ENCODE measurements at regions not wholly inside any gene's neighbourhood (a gene's known extent, or its start where the extent isn't known, plus 50 kb on each side); places are given as distances from the start of the nearest gene placed in this dataset.

- TF ChIP-seq CTCF (IDR thresholded peaks at IDR 0.05; ENCODE audit: poor library complexity, severe bottlenecking) (no peak), POLR2AphosphoS5 (IDR thresholded peaks at IDR 0.05) (no peak), EP300 (conservative IDR thresholded peaks at IDR 0.05; ENCODE audit: poor library complexity, severe bottlenecking) (no peak), REST (IDR thresholded peaks at IDR 0.05; ENCODE audit: borderline replicate concordance) (no peak), EZH2 (IDR thresholded peaks at IDR 0.05; ENCODE audit: borderline replicate concordance, insufficient read depth, low read length, poor library complexity, severe bottlenecking) (no peak), RAD21 (conservative IDR thresholded peaks at IDR 0.05) (no peak)
These were observed 529.4 kb downstream of the PCDH17 start for GRCh38 chr13:58160980-58161379.
